ENCODE measurements at regions not wholly inside any gene's neighbourhood (a gene's known extent, or its start where the extent isn't known, plus 50 kb on each side); places are given as distances from the start of the nearest gene placed in this dataset.

- TF ChIP-seq CTCF (tag by site-specific recombination; IDR thresholded peaks at IDR 0.05) = no peak
- no peak for TF ChIP-seq ZNF362 (tag by site-specific recombination; IDR thresholded peaks at IDR 0.05)
- no peak for TF ChIP-seq ZNF521 (tag by site-specific recombination; IDR thresholded peaks at IDR 0.05)
- TF ChIP-seq ZNF184 (tag by site-specific recombination; IDR thresholded peaks at IDR 0.05) = no peak
- TF ChIP-seq ZNF146 (tag by site-specific recombination; IDR thresholded peaks at IDR 0.05) = no peak
- TF ChIP-seq BCL6B (tag by site-specific recombination; IDR thresholded peaks at IDR 0.05) = no peak
- TF ChIP-seq ZNF274 (IDR thresholded peaks at IDR 0.05; ENCODE audit: low read length) = no peak
- no peak for TF ChIP-seq ZNF274 (tag by site-specific recombination; IDR thresholded peaks at IDR 0.05; ENCODE audit: borderline replicate concordance)
- TF ChIP-seq ELK4 (IDR thresholded peaks at IDR 0.05; ENCODE audit: borderline replicate concordance, low read depth, low read length) = no peak
- no peak for TF ChIP-seq ZNF600 (tag by site-specific recombination; IDR thresholded peaks at IDR 0.05)
- TF ChIP-seq ZNF211 (tag by site-specific recombination; IDR thresholded peaks at IDR 0.05; ENCODE audit: low read depth) = no peak
Measured at GRCh38 chr4:129862461-129862860, 766.5 kb downstream of the C4orf33 start.

Measured in HEK293 (cell line).